ENCODE measurements at regions not wholly inside any gene's neighbourhood (a gene's known extent, or its start where the extent isn't known, plus 50 kb on each side); places are given as distances from the start of the nearest gene placed in this dataset.

DNA sequence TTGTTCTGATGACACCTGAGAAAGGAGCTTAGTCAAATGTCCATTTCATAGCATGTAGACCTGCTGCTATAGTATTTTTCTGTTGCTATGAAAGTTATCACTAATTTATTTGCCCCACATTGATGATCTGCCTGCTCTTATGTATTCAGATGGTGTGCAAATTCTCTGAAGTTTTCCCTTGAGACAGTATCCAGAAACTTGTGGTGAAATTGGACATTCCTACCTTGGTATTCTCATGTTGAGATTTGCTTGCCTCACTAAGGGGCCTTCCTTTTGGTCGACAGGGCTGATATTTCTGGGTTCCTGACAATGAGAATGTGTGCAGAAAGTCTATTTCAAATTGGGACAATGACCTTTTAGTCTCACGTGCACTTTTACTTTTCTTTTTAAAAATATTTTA is 253.2 kb upstream of the FZD8 start:
- CTCF ChIA-PET = no interaction called here
- Histone ChIP-seq H3K9me3 (ENCODE audit: low read depth, low read length, poor library complexity, severe bottlenecking) (no peaks in the 10 kb centered on the region), H3K4me3 (ENCODE audit: low read depth, low read length, poor library complexity, severe bottlenecking) (no peak overlapping the region), H3K27ac (ENCODE audit: low read depth, low read length, poor library complexity, severe bottlenecking) (no peak overlapping the region), H3K27me3 (replicated peaks; ENCODE audit: insufficient read depth, low read depth, low read length, poor library complexity) (no peaks in the 10 kb centered on the region), H3K4me1 (ENCODE audit: insufficient read depth, low read length, poor library complexity, severe bottlenecking) (peaks cover 20% of the 10 kb centered on the region), H3K36me3 (ENCODE audit: insufficient read depth, low read length, poor library complexity, severe bottlenecking) (no peaks in the 10 kb centered on the region)
- no peak for DNase-seq (ENCODE audit: low spot score)
- intact Hi-C loops (cut with micrococcal nuclease; ENCODE audit: unreplicated experiment) = no loop called here
- no TSS peak for BruUV-seq (replicated peaks)
- POLR2A ChIA-PET (ENCODE audit: low non-redundant PET) = no interaction called here
- TF ChIP-seq EZH2 (IDR thresholded peaks at IDR 0.05; ENCODE audit: borderline replicate concordance, low read depth, low read length, poor library complexity, severe bottlenecking) = no peak
- TF ChIP-seq, protein P1, sequence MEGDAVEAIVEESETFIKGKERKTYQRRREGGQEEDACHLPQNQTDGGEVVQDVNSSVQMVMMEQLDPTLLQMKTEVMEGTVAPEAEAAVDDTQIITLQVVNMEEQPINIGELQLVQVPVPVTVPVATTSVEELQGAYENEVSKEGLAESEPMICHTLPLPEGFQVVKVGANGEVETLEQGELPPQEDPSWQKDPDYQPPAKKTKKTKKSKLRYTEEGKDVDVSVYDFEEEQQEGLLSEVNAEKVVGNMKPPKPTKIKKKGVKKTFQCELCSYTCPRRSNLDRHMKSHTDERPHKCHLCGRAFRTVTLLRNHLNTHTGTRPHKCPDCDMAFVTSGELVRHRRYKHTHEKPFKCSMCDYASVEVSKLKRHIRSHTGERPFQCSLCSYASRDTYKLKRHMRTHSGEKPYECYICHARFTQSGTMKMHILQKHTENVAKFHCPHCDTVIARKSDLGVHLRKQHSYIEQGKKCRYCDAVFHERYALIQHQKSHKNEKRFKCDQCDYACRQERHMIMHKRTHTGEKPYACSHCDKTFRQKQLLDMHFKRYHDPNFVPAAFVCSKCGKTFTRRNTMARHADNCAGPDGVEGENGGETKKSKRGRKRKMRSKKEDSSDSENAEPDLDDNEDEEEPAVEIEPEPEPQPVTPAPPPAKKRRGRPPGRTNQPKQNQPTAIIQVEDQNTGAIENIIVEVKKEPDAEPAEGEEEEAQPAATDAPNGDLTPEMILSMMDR (conservative IDR thresholded peaks at IDR 0.05; ENCODE audit: low read depth, low read length) = no peak

DNA sequence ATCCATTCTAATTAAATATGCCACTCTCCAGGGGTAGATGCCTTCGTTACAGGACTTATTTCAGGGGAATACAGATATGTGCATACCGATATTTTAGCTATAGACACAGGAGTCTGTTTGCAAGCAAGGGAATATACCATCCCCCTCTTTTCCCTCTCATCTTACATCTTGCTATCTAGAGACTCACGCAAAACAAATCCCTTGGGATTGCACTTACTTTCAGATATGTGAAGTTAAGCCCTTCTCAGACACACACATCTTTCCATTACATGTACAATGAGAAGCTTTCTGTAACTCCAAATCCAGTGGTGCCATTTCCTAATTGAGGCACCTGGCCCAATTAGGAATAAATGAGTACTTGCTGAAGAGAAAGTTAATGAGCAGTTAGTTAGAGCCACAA is 250.4 kb upstream of the FZD8 start:
- no peak overlapping the region for H3K4me3 ChIP-seq (ENCODE audit: low read depth, low read length, poor library complexity, severe bottlenecking)
- no peaks in the 10 kb centered on the region for H3K9me3 ChIP-seq (ENCODE audit: low read depth, low read length, poor library complexity, severe bottlenecking)
- ChIA-PET POLR2A (ENCODE audit: low non-redundant PET) (no interaction called here), CTCF (no interaction called here)
- H3K36me3 ChIP-seq (ENCODE audit: insufficient read depth, low read length, poor library complexity, severe bottlenecking) = no peaks in the 10 kb centered on the region
- DNase-seq (ENCODE audit: low spot score) = peak; percentile 24
- intact Hi-C loops (cut with micrococcal nuclease; ENCODE audit: unreplicated experiment) = no loop called here
- peaks cover 25% of the 10 kb centered on the region for H3K4me1 ChIP-seq (ENCODE audit: insufficient read depth, low read length, poor library complexity, severe bottlenecking)
- H3K27me3 ChIP-seq (replicated peaks; ENCODE audit: insufficient read depth, low read depth, low read length, poor library complexity) = no peaks in the 10 kb centered on the region
- no TSS peak for BruUV-seq (replicated peaks)
- TF ChIP-seq, protein P1 (conservative IDR thresholded peaks at IDR 0.05; ENCODE audit: low read depth, low read length) = no peak
- no peak for TF ChIP-seq EZH2 (IDR thresholded peaks at IDR 0.05; ENCODE audit: borderline replicate concordance, low read depth, low read length, poor library complexity, severe bottlenecking)
- no peak overlapping the region for H3K27ac ChIP-seq (ENCODE audit: low read depth, low read length, poor library complexity, severe bottlenecking)

DNA sequence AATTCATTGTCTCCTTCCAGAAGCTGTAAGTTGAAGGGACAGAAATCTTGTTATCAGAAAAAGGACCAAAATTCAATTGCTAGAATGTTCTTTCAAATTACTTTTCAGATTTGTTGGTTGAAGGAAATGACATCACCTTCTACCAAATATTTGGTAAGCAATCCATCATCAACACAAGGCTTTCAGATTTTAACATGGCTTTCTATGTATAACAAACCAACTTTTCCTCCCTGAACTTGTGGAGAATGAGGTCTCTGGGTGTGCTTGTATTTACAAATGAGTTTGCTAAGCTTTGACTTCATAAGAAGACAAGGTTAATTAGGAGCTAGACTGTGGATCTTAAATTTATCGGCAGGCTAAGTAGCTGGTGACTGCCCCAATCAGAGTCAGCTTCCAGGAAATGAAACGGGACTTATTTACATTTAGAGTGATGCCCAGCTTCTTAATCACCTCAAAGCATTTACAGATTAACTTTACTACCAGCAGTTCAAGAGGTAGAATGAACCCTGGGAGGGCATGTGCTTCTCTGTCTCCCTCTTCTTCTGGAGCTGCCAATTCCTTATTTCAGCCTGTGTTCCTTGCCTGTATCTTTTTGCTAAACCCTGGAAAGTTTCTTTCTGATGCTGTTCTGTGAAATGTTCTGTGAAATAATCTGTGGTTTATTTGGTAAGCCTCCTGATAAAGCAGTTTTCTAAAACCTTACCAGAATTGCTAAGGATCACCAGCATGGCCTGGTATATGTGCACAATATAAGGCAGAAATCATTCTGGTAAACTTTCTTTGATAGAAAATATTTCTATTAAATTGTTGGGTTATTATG is 248.8 kb upstream of the FZD8 start:
- ChIA-PET POLR2A (ENCODE audit: low non-redundant PET) (no interaction called here), CTCF (no interaction called here)
- Histone ChIP-seq H3K27me3 (replicated peaks; ENCODE audit: insufficient read depth, low read depth, low read length, poor library complexity) (no peaks in the 10 kb centered on the region), H3K36me3 (ENCODE audit: insufficient read depth, low read length, poor library complexity, severe bottlenecking) (no peaks in the 10 kb centered on the region), H3K27ac (ENCODE audit: low read depth, low read length, poor library complexity, severe bottlenecking) (no peak overlapping the region), H3K4me1 (ENCODE audit: insufficient read depth, low read length, poor library complexity, severe bottlenecking) (peaks cover 25% of the 10 kb centered on the region), H3K4me3 (ENCODE audit: low read depth, low read length, poor library complexity, severe bottlenecking) (no peak overlapping the region), H3K9me3 (ENCODE audit: low read depth, low read length, poor library complexity, severe bottlenecking) (no peaks in the 10 kb centered on the region)
- intact Hi-C loops (cut with micrococcal nuclease; ENCODE audit: unreplicated experiment) = no loop called here
- TF ChIP-seq EZH2 (IDR thresholded peaks at IDR 0.05; ENCODE audit: borderline replicate concordance, low read depth, low read length, poor library complexity, severe bottlenecking) = no peak
- TF ChIP-seq, protein P1 (conservative IDR thresholded peaks at IDR 0.05; ENCODE audit: low read depth, low read length) = no peak
- peak; percentile 22 for DNase-seq (ENCODE audit: low spot score)
- no TSS peak for BruUV-seq (replicated peaks)

Measured in A673 (cell line).